Chondrocyte (in vitro differentiated cells): ENCODE measurements at regions not wholly inside any gene's neighbourhood (a gene's known extent, or its start where the extent isn't known, plus 50 kb on each side); places are given as distances from the start of the nearest gene placed in this dataset.

ENCODE experiments used
- DNase-seq: peaks from one replicate; pipeline ENCODE4 v3.0.0; 2021; ENCODE audit warnings: mixed read lengths, low spot score
- H3K27ac Mint-ChIP-seq: one replicate; pipeline ENCODE4 v1.8.0; 2021; ENCODE audit warnings: mild to moderate bottlenecking, moderate library complexity, mixed read lengths; ENCODE audit not compliant: unreplicated experiment
- H3K27me3 Mint-ChIP-seq: 2 replicates; pipeline ENCODE4 v1.8.0; 2021; ENCODE audit warnings: low read depth, mixed read lengths
- H3K36me3 Mint-ChIP-seq: 2 replicates; pipeline ENCODE4 v1.8.0; 2021; ENCODE audit warnings: low read depth, mixed read lengths
- H3K4me1 Mint-ChIP-seq: 2 replicates; pipeline ENCODE4 v1.8.0; 2021; ENCODE audit warnings: low read depth, mild to moderate bottlenecking, mixed read lengths
- H3K4me3 Mint-ChIP-seq: one replicate; pipeline ENCODE4 v1.8.0; 2021; ENCODE audit warnings: mild to moderate bottlenecking, moderate library complexity, mixed read lengths; ENCODE audit not compliant: unreplicated experiment
- H3K9me3 Mint-ChIP-seq: 2 replicates; pipeline ENCODE4 v1.8.0; 2021; ENCODE audit warnings: low read depth, mixed read lengths
- CTCF ChIP-seq: fragments of 200-600 bp; sonication (generic); IDR thresholded peaks from 2 replicates; pipeline ENCODE4 v1.5.0; 2021; ENCODE audit warnings: antibody characterized with exemption, mild to moderate bottlenecking, moderate library complexity

GRCh38 chr6:169045486-169045885, 208.2 kb downstream of the THBS2 start:
- no peak for TF ChIP-seq CTCF
- peaks cover 5% of the 10 kb centered on the region for H3K36me3 Mint-ChIP-seq
- H3K4me3 Mint-ChIP-seq, result no peak overlapping the region
- H3K9me3 Mint-ChIP-seq, result no peaks in the 10 kb centered on the region
- peak overlapping the region; percentile 50 for H3K27ac Mint-ChIP-seq
- peaks cover 48% of the 10 kb centered on the region for H3K4me1 Mint-ChIP-seq
- no peak for DNase-seq
- no peaks in the 10 kb centered on the region for H3K27me3 Mint-ChIP-seq

- peaks cover 7% of the 10 kb centered on the region for H3K36me3 Mint-ChIP-seq
- no peak for DNase-seq
- peak overlapping the region; percentile 51 for H3K27ac Mint-ChIP-seq
- H3K4me1 Mint-ChIP-seq, result peaks cover 48% of the 10 kb centered on the region
- TF ChIP-seq CTCF, result no peak
- H3K9me3 Mint-ChIP-seq, result no peaks in the 10 kb centered on the region
- no peak overlapping the region for H3K4me3 Mint-ChIP-seq
- no peaks in the 10 kb centered on the region for H3K27me3 Mint-ChIP-seq
Measured at GRCh38 chr6:169044381-169045230, 209.0 kb downstream of the THBS2 start.

GRCh38 chr6:169042061-169042460, 211.6 kb downstream of the THBS2 start:
- no peak for DNase-seq
- H3K27ac Mint-ChIP-seq, result no peak overlapping the region
- no peaks in the 10 kb centered on the region for H3K27me3 Mint-ChIP-seq
- H3K9me3 Mint-ChIP-seq, result peaks cover 16% of the 10 kb centered on the region
- peaks cover 18% of the 10 kb centered on the region for H3K36me3 Mint-ChIP-seq
- TF ChIP-seq CTCF, result no peak
- peaks cover 46% of the 10 kb centered on the region for H3K4me1 Mint-ChIP-seq
- no peak overlapping the region for H3K4me3 Mint-ChIP-seq

- no peaks in the 10 kb centered on the region for H3K27me3 Mint-ChIP-seq
- H3K4me1 Mint-ChIP-seq, result peaks cover 41% of the 10 kb centered on the region
- H3K36me3 Mint-ChIP-seq, result peaks cover 20% of the 10 kb centered on the region
- no peak for DNase-seq
- H3K9me3 Mint-ChIP-seq, result peaks cover 19% of the 10 kb centered on the region
- no peak overlapping the region for H3K27ac Mint-ChIP-seq
- no peak for TF ChIP-seq CTCF
- H3K4me3 Mint-ChIP-seq, result no peak overlapping the region
Measured at GRCh38 chr6:169041078-169041477, 212.6 kb downstream of the THBS2 start.

GRCh38 chr6:169038691-169039090, 215.0 kb downstream of the THBS2 start:
- H3K27ac Mint-ChIP-seq, result no peak overlapping the region
- peaks cover 24% of the 10 kb centered on the region for H3K9me3 Mint-ChIP-seq
- no peak overlapping the region for H3K4me3 Mint-ChIP-seq
- DNase-seq, result no peak
- H3K36me3 Mint-ChIP-seq, result peaks cover 22% of the 10 kb centered on the region
- H3K27me3 Mint-ChIP-seq, result no peaks in the 10 kb centered on the region
- peaks cover 42% of the 10 kb centered on the region for H3K4me1 Mint-ChIP-seq
- no peak for TF ChIP-seq CTCF
